Activated CD8-positive, alpha-beta memory T cell treated with anti-CD3 and anti-CD28 coated beads, Interleukin-2, amount 50 U/mL, for 1 hour (primary cell): ENCODE measurements at regions not wholly inside any gene's neighbourhood (a gene's known extent, or its start where the extent isn't known, plus 50 kb on each side); places are given as distances from the start of the nearest gene placed in this dataset.
"Not testable (repeated sequence)": the region's sequence is repeated elsewhere in the genome, so short reads cannot be mapped to it uniquely, and the experiment has no call there.

Experiments
- DNase-seq: peaks from one replicate; pipeline ENCODE4 v3.0.0-alpha.2; 2020; ENCODE audit errors: extremely low read depth

DNA sequence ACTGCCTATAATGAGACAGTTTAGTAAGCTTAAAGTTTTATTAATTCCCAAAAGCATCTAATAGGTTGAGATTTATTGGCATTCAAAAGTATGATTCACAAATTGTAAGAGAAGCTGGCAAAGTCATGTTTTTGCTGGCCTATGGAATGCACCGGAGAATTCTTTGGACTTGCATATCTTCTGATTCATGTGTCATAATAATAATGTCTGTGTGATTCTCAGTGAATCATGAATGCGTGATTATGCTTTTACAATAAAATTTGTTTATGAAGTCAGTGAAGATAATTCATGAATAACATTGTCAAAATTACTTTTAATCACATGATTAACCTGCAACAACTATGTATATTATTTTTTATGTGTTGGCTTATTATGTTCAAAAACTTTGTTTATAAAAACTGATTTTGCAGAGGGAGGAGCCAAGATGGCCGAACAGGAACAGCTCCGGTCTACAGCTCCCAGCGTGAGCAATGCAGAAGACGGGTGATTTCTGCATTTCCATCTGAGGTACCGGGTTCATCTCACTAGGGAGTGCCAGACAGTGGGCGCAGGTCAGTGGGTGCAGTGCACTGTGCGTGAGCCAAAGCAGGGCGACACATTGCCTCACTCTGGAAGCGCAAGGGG lies 389.2 kb downstream of the SRGAP2C start:
- DNase-seq = not testable (repeated sequence)

DNA sequence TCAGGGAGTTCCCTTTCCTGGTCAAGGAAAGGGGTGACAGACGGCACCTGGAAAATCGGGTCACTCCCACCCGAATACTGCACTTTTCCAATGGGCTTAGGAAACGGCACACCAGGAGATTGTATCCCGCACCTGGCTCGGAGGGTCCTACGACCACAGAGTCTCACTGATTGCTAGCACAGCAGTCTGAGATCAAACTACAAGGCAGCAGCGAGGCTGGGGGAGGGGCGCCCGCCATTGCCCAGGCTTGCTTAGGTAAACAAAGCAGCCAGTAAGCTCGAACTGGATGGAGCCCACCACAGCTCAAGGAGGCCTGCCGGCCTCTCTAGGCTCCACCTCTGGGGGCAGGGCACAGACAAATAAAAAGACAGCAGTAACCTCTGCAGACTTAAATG lies 389.7 kb downstream of the SRGAP2C start:
- DNase-seq = not testable (repeated sequence)

DNA sequence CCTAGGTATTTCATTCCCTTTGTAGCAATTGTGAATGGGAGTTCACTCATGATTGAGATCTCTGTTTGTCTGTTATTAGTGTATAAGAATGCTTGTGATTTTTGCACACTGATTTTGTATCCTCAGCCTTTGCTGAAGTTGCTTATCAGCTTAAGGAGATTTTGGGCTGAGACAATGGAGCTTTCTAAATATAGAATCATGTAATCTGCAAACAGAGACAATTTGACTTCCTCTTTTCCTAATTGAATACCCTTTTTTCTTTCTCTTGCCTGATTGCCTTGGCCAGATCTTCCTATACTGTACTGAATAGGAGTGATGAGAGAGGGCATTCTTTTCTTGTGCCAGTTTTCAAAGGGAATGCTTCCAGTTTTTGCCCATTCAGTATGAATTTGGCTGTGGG lies 398.1 kb downstream of the SRGAP2C start:
- DNase-seq = not testable (repeated sequence)

DNA sequence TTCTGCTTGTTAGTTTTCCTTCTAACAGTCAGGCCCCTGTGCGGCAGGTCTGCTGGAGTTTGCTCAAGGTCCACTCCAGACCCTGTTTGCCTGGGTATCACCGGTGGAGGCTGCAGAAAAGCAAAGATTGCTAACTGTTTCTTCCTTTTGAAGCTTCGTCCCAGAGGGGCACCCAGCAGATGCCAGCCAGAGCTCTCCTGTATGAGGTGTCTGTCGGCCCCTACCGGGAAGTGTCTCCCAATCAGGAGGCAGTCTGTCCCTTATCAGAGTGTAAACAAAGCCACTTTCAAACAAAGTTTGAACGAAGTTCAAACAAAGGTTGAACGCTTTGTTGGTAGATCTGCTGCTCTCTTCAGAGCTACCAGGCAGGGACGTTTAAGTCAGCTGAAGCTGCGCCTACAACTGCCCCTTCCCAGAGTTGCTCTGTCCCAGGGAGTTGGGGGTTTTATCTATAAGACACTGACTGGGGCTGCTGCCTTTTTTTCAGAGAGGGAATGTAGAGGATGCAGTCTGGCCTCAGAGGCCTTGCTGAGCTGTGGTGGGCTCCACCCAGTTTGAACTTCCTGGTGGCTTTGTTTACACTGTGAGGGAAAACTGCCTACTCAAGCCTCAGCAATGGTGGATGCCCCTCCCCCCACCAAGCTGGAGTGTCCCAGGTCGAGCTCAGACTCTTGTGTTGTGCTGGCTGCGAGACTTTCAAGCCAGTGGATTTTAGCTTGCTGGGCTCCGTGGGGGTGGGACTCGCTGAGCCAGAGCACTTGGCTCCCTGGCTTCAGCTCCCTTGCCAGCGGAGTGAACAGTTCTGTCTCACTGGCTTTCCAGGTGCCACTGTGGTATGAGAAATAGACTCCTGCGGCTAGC lies 401.8 kb downstream of the SRGAP2C start:
- DNase-seq = no peak

DNA sequence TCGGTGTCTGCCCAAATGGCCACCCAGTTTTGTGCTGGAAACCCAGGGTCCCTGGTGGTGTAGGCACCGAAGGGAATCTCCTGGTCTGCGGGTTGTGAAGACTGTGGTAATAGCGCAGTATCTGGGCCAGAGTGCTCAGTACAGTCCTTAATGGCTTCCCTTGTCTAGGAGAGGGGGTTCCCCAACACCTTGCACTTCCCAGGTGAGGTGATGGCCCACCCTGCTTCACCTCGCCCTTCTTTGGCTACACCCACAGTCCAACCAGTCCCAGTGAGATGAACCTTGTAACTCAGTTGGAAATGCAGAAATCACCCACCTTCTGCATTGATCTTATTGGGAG lies 402.4 kb downstream of the SRGAP2C start:
- no peak for DNase-seq

DNA sequence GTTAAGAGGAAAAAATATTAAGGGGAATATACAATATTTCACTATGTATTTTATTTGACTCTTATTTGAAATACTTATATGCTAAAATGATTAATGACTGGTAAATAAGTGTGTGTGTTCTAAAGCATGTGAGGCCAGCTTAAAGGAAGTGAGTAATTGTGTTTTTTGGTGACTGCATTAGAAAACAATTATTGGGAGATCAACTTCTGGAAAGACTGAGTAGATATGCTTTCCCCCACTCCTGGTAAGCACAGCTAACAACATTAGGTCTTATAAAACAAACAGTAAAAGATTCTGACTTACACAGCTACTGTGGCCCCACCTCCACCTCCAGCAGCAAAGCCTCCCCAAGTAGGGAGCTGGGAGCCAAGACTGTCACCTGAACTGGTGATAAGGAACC lies 403.0 kb downstream of the SRGAP2C start:
- no peak for DNase-seq

DNA sequence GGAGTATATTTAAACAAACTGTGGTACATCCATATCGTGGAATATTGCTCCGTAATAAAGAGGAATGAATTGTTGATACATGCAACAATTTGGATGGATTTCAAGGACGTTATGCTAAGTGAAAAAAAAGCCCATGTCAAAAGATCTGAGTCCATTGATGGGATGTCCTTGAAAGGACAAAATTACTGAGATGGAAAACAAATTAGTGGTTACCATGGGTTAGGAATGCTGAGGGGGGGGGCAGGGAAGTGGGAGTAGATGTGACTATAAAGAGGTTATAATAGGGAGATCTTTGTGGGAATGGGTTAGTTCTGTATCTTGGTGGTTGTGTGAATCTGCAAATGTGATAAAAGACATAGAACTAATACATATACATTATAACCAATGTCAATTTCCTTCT lies 409.3 kb downstream of the SRGAP2C start:
- no peak for DNase-seq

DNA sequence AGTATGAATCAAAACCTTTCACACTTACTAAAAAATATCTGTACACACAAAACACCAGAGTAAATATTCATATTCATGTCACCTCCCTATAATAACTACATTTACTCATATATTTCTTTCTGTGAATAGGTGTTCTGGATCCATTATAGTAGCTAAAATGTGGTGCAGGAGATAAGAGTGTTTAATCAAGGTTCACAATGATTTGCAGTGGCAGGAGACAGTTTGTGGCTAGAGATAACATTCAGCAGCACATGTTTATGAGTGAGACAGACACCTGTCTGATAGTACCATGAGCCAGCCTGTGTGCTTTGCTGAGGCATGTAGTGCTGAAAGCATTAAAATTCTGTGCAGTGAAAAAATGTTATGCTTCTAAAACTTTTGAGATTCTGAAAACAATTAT lies 410.3 kb downstream of the SRGAP2C start:
- no peak for DNase-seq

DNA sequence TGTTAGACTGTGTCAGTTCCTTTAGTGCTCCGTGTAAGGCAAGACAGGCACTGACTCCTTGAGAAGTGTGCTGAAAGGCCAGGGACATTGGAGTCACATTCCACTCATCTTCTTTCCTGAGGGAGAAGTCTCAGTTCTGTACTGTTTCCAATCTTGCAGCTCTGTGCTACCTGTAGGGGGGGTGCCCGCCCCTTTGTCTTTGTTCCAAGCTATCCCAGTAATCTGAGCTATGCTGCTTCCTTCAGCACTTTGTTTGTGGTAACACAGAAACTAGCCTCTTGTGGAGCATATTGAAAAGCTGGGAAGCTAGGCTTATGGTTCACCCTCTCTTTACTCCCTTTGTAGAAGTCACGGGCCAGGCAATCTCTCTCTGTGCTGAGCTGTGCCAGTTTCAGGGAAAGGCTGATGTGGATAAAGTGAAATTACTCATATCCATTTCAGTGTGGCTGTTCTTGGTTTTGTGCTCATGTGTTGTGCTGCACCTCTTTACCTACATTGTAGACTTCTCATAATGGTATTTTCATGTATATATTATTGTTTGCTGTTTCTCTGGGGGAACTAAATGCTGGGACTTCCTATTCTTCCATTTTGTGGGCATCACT lies 420.2 kb downstream of the SRGAP2C start:
- not testable (repeated sequence) for DNase-seq

DNA sequence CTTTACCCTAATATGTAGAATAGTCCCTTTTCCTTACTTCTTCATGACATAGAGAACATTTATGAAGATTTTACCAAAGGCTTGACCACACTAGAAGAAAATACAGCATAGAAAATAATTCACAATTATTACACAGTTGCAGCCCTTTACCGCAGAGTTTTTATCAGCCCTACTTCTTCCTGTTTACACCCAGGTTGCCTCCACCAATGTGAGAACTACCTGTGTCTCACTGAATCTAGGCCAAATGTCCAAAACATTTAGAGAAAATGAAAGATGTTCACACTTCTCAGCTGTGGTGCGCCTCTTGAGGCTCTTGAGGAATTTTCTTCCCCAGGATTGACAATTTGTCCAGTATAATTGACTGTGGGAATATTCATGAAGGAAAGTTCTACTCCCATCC lies 422.7 kb downstream of the SRGAP2C start:
- not testable (repeated sequence) for DNase-seq
